ENCODE measurements at regions not wholly inside any gene's neighbourhood (a gene's known extent, or its start where the extent isn't known, plus 50 kb on each side); places are given as distances from the start of the nearest gene placed in this dataset.

- no peak for TF ChIP-seq CTCF (IDR thresholded peaks at IDR 0.05)
- Mint-ChIP-seq H3K4me3 (ENCODE audit: unreplicated experiment) (no peak overlapping the region), H3K9me3 (ENCODE audit: unreplicated experiment) (peaks cover 20% of the 10 kb centered on the region), H3K36me3 (ENCODE audit: unreplicated experiment) (no peaks in the 10 kb centered on the region), H3K4me1 (ENCODE audit: unreplicated experiment) (no peaks in the 10 kb centered on the region), H3K27me3 (ENCODE audit: unreplicated experiment) (no peaks in the 10 kb centered on the region), H3K27ac (ENCODE audit: unreplicated experiment) (no peak overlapping the region)
- no peak for DNase-seq (ENCODE audit: extremely low spot score, unreplicated experiment)
These were observed 383.7 kb upstream of the AKR1E2 start for GRCh38 chr10:4442296-4442695.

- peaks cover 20% of the 10 kb centered on the region for H3K9me3 Mint-ChIP-seq (ENCODE audit: unreplicated experiment)
- TF ChIP-seq CTCF (IDR thresholded peaks at IDR 0.05), result no peak
- H3K36me3 Mint-ChIP-seq (ENCODE audit: unreplicated experiment), result no peaks in the 10 kb centered on the region
- H3K4me3 Mint-ChIP-seq (ENCODE audit: unreplicated experiment), result no peak overlapping the region
- DNase-seq (ENCODE audit: extremely low spot score, unreplicated experiment), result no peak
- no peaks in the 10 kb centered on the region for H3K4me1 Mint-ChIP-seq (ENCODE audit: unreplicated experiment)
- H3K27ac Mint-ChIP-seq (ENCODE audit: unreplicated experiment), result no peak overlapping the region
- no peaks in the 10 kb centered on the region for H3K27me3 Mint-ChIP-seq (ENCODE audit: unreplicated experiment)
These were observed 385.7 kb upstream of the AKR1E2 start for GRCh38 chr10:4440260-4440659.

- Mint-ChIP-seq H3K27me3 (ENCODE audit: unreplicated experiment) (no peaks in the 10 kb centered on the region), H3K4me1 (ENCODE audit: unreplicated experiment) (no peaks in the 10 kb centered on the region), H3K4me3 (ENCODE audit: unreplicated experiment) (no peak overlapping the region), H3K27ac (ENCODE audit: unreplicated experiment) (no peak overlapping the region), H3K9me3 (ENCODE audit: unreplicated experiment) (peaks cover 7% of the 10 kb centered on the region), H3K36me3 (ENCODE audit: unreplicated experiment) (no peaks in the 10 kb centered on the region)
- no peak for TF ChIP-seq CTCF (IDR thresholded peaks at IDR 0.05)
- no peak for DNase-seq (ENCODE audit: extremely low spot score, unreplicated experiment)
These were observed 388.2 kb upstream of the AKR1E2 start for GRCh38 chr10:4437791-4438190.

GRCh38 chr10:4437061-4437460, 388.9 kb upstream of the AKR1E2 start:
- DNase-seq (ENCODE audit: extremely low spot score, unreplicated experiment), result no peak
- no peaks in the 10 kb centered on the region for H3K4me1 Mint-ChIP-seq (ENCODE audit: unreplicated experiment)
- TF ChIP-seq CTCF (IDR thresholded peaks at IDR 0.05), result no peak
- H3K9me3 Mint-ChIP-seq (ENCODE audit: unreplicated experiment), result peaks cover 3% of the 10 kb centered on the region
- H3K27me3 Mint-ChIP-seq (ENCODE audit: unreplicated experiment), result no peaks in the 10 kb centered on the region
- no peak overlapping the region for H3K27ac Mint-ChIP-seq (ENCODE audit: unreplicated experiment)
- no peaks in the 10 kb centered on the region for H3K36me3 Mint-ChIP-seq (ENCODE audit: unreplicated experiment)
- no peak overlapping the region for H3K4me3 Mint-ChIP-seq (ENCODE audit: unreplicated experiment)

- H3K4me1 Mint-ChIP-seq (ENCODE audit: unreplicated experiment), result peaks cover 8% of the 10 kb centered on the region
- H3K4me3 Mint-ChIP-seq (ENCODE audit: unreplicated experiment), result no peak overlapping the region
- no peaks in the 10 kb centered on the region for H3K27me3 Mint-ChIP-seq (ENCODE audit: unreplicated experiment)
- no peak for TF ChIP-seq CTCF (IDR thresholded peaks at IDR 0.05)
- H3K9me3 Mint-ChIP-seq (ENCODE audit: unreplicated experiment), result no peaks in the 10 kb centered on the region
- H3K36me3 Mint-ChIP-seq (ENCODE audit: unreplicated experiment), result no peaks in the 10 kb centered on the region
- DNase-seq (ENCODE audit: extremely low spot score, unreplicated experiment), result no peak
- H3K27ac Mint-ChIP-seq (ENCODE audit: unreplicated experiment), result no peak overlapping the region
These were observed 389.9 kb upstream of the AKR1E2 start for GRCh38 chr10:4436103-4436502.

Data from osteocyte (in vitro differentiated cells).